Heart right ventricle (tissue), 16 donors: ENCODE measurements at regions not wholly inside any gene's neighbourhood (a gene's known extent, or its start where the extent isn't known, plus 50 kb on each side); places are given as distances from the start of the nearest gene placed in this dataset.

Experiments used
- ATAC-seq, 8 donors: fragments of 200-7000 bp; cut with Tn5 transposase; one replicate each; pipeline ENCODE4 v1.9.1; 2020; ENCODE audit warnings: mild to moderate bottlenecking in 8 of 8, moderate library complexity in 8 of 8, moderate number of reproducible peaks in 1 of 8
- DNase-seq, 2 donors: peaks; one replicate each; pipeline ENCODE4 v3.0.0-alpha.2; 2020
- H3K27ac ChIP-seq, 10 donors: fragments of 200-600 bp; sonication (generic) in 2 of 10; one replicate each; pipeline versions ENCODE4 v1.5.0 to v1.8.0; 2020 to 2022; ENCODE audit warnings: mild to moderate bottlenecking in 3 of 10
- H3K27me3 ChIP-seq, 7 donors: fragments of 200-600 bp; one replicate each; pipeline ENCODE4 v1.8.0; 2021 to 2022; ENCODE audit warnings: mild to moderate bottlenecking in 2 of 7
- H3K36me3 ChIP-seq, 9 donors: fragments of 200-600 bp; sonication (generic) in 1 of 9; one replicate each; pipeline versions ENCODE4 v1.5.0 to v1.8.0; 2020 to 2022; ENCODE audit warnings: mild to moderate bottlenecking in 2 of 9
- H3K4me1 ChIP-seq, 9 donors: fragments of 200-600 bp; sonication (generic) in 1 of 9; one replicate each; pipeline versions ENCODE4 v1.5.0 to v1.8.0; 2020 to 2022; ENCODE audit warnings: mild to moderate bottlenecking in 4 of 9
- H3K4me3 ChIP-seq, 10 donors: fragments of 200-600 bp; sonication (generic) in 2 of 10; one replicate each; pipeline versions ENCODE4 v1.5.0 to v1.8.0; 2020 to 2022; ENCODE audit warnings: mild to moderate bottlenecking in 7 of 10, moderate library complexity in 2 of 10
- H3K9me3 ChIP-seq, 11 donors: fragments of 200-600 bp in 10 of 11; sonication (generic) in 2 of 11; one replicate each; pipeline versions ENCODE4 v1.5.0 to v1.8.0; 2013 to 2022; ENCODE audit warnings: mild to moderate bottlenecking in 2 of 11, control low read depth in 1 of 11, moderate library complexity in 1 of 11
- WGBS, 2 donors: extraction: QIAGEN DNeasy Blood & Tissue Kit; methylation state at CpG; one replicate each; pipeline ENCODE4 v1.1.7; 2013; ENCODE audit warnings: inconsistent platforms in 1 of 2; 5-methylcytosine and 5-hydroxymethylcytosine counted together
- intact Hi-C, 10 donors: fragments of 100-400 bp; cut with DNase I; formaldehyde crosslinking; loops; one replicate each; pipeline versions ENCODE4 v1.11.1 to v1.14.2; 2022
- TF ChIP-seq, protein P1 (sequence below), 9 donors: fragments of 200-600 bp; sonication (generic) in 2 of 9; IDR thresholded peaks; one replicate each; pipeline versions ENCODE4 v1.5.0 to v1.8.0; 2021 to 2022; ENCODE audit warnings: antibody characterized with exemption in 9 of 9, mild to moderate bottlenecking in 5 of 9, moderate library complexity in 1 of 9
- donor health status: Arrhythmogenic right ventricular cardiomyopathy.
- donor health status: ischemic (EF 13 %, LVEDD 7.1; RV severe dilation, severe dysfunction).
- donor health status: healthy with polysubstance abuse.
- donor health status: DM: no; HTN: yes; CAD: no.
- donor health status: DM: no; HTN: no; CAD: no.
- donor health status: ischemic (EF 25% LVEDD 6.9; RV normal size, moderate dysfunction).
- donor health status: ischemic (EF 25% LVEDD 5.7; RV mildly dilated, moderate dysfunction).
- donor health status: healthy.
- donor health status: DM: yes; HTN: yes; CAD: no.
- donor health status: Ischemic cardiomyopathy.
- donor health status: ischemic (EF 35%, LVEDD 5.7; RV mildly dilated, moderate dysfunction).
- donor health status: nonischemic (EF 11% LVEDD 7.7; RV severe dilation, severe dysfunction).
- donor health status: DM: yes; HTN: yes; CAD: no.
- donor health status: PGD.
- donor health status: ischemic (EF 29% LVEDD 5.4; RV normal size, mild dysfunction).
- donor health status: nonischemic (EF 23%, LVEDD 6.1; RV moderate dilation, normal function).

DNA sequence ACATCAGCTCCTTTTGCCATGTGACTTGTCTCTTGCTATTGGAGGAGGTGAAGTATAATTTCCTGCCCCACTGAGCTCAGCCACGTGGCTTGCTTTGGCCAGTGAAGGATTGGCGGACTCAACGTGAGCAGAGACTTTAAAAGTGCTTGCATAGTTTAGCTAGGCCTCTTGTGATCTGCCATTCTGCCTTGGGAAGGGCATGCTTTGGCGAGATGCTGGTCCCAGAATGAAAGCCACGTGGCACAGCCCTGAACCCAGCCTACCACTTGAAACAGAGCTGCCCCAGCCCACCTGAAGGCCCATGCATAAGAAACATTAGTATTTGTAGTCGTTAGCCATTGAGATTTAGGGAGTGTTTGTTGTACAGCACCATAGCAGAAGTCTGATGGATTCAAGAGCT is 148.2 kb downstream of the TMEM132E start:
- ATAC-seq (no peak), DNase-seq (no peak)
- H3K36me3 ChIP-seq: no peaks in the 10 kb centered on the region
- peaks cover 0 to 40% (median 16%) of the 10 kb centered on the region in 7 donors for H3K27me3 ChIP-seq
- H3K4me3 ChIP-seq: no peak overlapping the region
- H3K27ac ChIP-seq: no peak overlapping the region
- TF ChIP-seq, protein P1, sequence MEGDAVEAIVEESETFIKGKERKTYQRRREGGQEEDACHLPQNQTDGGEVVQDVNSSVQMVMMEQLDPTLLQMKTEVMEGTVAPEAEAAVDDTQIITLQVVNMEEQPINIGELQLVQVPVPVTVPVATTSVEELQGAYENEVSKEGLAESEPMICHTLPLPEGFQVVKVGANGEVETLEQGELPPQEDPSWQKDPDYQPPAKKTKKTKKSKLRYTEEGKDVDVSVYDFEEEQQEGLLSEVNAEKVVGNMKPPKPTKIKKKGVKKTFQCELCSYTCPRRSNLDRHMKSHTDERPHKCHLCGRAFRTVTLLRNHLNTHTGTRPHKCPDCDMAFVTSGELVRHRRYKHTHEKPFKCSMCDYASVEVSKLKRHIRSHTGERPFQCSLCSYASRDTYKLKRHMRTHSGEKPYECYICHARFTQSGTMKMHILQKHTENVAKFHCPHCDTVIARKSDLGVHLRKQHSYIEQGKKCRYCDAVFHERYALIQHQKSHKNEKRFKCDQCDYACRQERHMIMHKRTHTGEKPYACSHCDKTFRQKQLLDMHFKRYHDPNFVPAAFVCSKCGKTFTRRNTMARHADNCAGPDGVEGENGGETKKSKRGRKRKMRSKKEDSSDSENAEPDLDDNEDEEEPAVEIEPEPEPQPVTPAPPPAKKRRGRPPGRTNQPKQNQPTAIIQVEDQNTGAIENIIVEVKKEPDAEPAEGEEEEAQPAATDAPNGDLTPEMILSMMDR (IDR thresholded peaks at IDR 0.05): no peak
- peaks cover 0 to 6% (median 0%) of the 10 kb centered on the region in 11 donors for H3K9me3 ChIP-seq
- intact Hi-C loops: loop anchor here in 2 of 10 donors (10.0 kb wide), 2 partner anchors 57 to 823 kb away; no protein-coding TSS in a partner anchor
- WGBS, 2 donors: 51 to 53% methylated on average over 6 of the region's 6 CpGs
- no peaks in the 10 kb centered on the region for H3K4me1 ChIP-seq

DNA sequence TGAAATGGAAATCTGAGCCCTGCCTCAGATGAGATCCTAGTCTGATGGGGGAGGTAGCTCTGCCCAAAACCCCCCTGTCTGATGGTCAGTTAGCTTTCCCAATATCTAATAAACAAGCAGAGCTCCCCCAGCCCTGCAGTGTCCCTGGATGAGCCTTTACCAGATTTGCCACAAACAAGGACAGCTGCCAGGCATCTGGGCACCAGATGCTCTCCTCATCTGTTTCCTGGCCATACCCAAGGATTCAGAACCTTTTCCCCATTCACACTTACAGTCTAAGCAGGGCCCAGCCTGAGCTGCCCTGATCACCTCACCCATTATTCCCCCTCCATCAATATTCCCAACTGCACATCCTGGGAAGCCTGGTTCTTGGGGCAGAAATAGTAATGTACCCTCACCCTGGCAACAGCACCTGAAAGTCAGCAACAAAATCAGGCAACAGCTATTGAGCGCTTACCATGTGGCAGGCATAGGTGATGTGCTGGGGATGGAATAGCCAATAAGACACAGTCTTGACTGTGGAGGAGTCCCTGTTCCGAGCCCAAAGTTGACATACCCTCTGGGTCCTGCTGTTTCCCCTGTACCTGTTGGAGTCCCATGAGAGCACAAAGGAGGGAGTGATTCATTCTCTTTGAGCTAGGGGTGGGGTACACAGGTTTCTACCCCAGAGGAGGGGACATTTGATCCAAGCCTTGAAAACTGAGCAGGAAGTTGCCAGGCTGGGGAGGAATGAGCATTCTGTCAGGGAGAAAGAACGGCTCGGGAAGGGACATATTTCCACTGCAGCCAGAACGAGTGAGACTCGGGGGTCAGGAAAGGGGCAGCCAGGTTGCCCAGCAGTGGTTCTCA is 147.4 kb downstream of the TMEM132E start:
- ATAC-seq (no peak), DNase-seq (no peak)
- no peak overlapping the region for H3K27ac ChIP-seq
- TF ChIP-seq, protein P1 (IDR thresholded peaks at IDR 0.05): no peak
- intact Hi-C loops: loop anchor here in 2 of 10 donors (10.0 kb wide), 2 partner anchors 58 to 822 kb away; no protein-coding TSS in a partner anchor
- peaks cover 0 to 4% (median 0%) of the 10 kb centered on the region in 11 donors for H3K9me3 ChIP-seq
- H3K27me3 ChIP-seq: peaks cover 0 to 39% (median 17%) of the 10 kb centered on the region in 7 donors
- H3K36me3 ChIP-seq: no peaks in the 10 kb centered on the region
- H3K4me3 ChIP-seq: no peak overlapping the region
- 72 to 86% methylated on average over 6 of the region's 6 CpGs for WGBS, 2 donors
- H3K4me1 ChIP-seq: no peaks in the 10 kb centered on the region

DNA sequence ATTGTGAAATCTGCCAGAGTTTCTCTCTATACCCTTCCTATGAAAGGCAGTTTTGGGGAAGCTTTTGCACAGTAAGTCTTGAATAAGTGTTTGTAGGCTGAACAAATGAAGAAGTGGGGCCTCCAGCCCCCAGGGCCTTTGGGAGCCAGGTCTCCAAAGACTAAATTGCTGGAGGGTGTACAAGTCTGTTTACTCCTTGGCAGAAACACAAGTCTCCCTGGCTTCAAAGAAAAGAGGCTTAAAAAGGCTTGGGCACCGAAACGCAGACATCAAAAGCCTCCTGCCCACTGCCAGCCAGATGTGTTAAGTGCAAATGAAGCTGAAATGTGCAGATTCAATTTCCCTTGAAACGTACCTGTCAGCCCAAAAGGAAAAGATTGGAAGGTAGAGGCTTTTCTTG is 146.3 kb downstream of the TMEM132E start:
- Histone ChIP-seq H3K27ac (no peak overlapping the region), H3K27me3 (peaks cover 0 to 38% (median 17%) of the 10 kb centered on the region in 7 donors), H3K4me3 (no peak overlapping the region), H3K36me3 (no peaks in the 10 kb centered on the region), H3K9me3 (no peaks in the 10 kb centered on the region), H3K4me1 (no peaks in the 10 kb centered on the region)
- intact Hi-C loops: loop anchor here in 2 of 10 donors (10.0 kb wide), 2 partner anchors 59 to 821 kb away; no protein-coding TSS in a partner anchor
- WGBS, 2 donors: 61 to 62% methylated on average over 3 of the region's 3 CpGs
- DNase-seq: no peak
- TF ChIP-seq, protein P1 (IDR thresholded peaks at IDR 0.05): no peak
- ATAC-seq: no peak

DNA sequence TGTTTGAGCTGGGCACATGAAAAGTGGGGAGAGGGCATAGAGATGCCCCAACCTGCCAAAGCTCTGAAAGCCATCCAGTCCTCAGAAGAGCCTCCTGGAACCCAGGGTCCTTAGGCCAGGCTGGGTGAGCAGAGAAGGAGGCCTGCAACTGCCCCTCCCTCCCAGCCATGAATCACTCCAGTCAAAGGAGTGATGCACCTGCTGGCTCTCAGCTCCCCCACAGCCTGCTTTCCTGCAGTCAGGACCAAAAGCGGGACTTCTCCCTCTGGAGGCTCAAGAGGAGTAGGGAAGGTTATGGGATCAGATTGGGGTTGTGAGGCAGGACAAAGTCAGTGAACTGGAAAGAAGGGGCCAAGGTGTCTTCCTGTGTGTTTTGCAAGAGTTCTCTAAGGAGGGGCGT is 145.6 kb downstream of the TMEM132E start:
- no peak overlapping the region for H3K27ac ChIP-seq
- TF ChIP-seq, protein P1 (IDR thresholded peaks at IDR 0.05): no peak
- no peak overlapping the region for H3K4me3 ChIP-seq
- no peaks in the 10 kb centered on the region for H3K9me3 ChIP-seq
- ATAC-seq: peak in 1 of 8 donors; percentile 13
- H3K36me3 ChIP-seq: no peaks in the 10 kb centered on the region
- DNase-seq: no peak
- no peaks in the 10 kb centered on the region for H3K4me1 ChIP-seq
- 61% methylated on average over 2 of the region's 2 CpGs for WGBS, 2 donors
- peaks cover 0 to 37% (median 18%) of the 10 kb centered on the region in 7 donors for H3K27me3 ChIP-seq
- intact Hi-C loops: loop anchor here in 2 of 10 donors (10.0 kb wide), 2 partner anchors 60 to 820 kb away; no protein-coding TSS in a partner anchor
